SH-SY5Y (cell line): ENCODE measurements at regions not wholly inside any gene's neighbourhood (a gene's known extent, or its start where the extent isn't known, plus 50 kb on each side); places are given as distances from the start of the nearest gene placed in this dataset.

Source experiments
- GATA2 ChIP-seq: IDR thresholded peaks from 2 replicates; pipeline ENCODE4 v1.6.1; 2011; ENCODE audit warnings: mild to moderate bottlenecking, low read depth, low read length
- GATA3 ChIP-seq: IDR thresholded peaks from 2 replicates; pipeline ENCODE4 v1.6.1; 2011; ENCODE audit warnings: low read depth, mild to moderate bottlenecking, low read length, moderate library complexity

DNA sequence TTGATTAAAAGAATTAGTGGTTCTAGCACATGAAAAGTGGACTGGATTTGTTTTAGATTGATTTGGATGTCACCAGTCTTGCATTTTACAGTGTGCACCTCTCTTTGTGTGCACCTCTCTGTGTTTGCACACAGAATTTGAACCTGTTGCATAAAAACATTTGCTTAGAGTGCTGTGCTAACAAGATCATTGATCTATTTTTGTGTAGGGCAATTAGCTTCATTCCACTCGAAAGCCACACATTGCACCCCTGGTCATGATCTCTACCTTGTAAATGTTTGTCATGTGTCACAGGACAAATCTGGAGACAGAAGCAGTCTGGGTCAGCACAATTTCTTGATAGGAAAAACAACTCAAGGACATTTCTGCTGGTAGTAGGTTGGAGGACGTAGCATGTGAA lies 258.7 kb upstream of the LINC00305 start:
- TF ChIP-seq GATA2 (no peak), GATA3 (no peak)

DNA sequence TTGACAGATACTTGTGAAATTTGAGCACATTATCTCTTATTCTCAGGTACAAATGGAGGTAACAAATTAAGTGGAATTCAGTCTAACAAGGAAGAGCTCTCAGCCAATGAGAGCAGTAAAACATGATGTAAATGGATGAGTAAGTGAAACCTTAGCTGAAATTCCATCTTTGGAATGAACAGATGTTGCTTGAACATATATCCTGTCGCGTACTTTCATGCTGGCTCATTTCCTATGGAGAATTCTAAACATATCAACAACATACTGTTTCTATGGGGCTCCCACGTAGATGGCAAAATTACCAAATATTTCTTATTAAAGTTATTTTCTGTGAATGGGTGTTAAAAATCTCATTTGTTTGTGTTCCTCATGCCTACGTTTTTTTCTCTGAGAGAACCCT lies 256.3 kb upstream of the LINC00305 start:
- TF ChIP-seq GATA2, result no peak
- no peak for TF ChIP-seq GATA3

- no peak for TF ChIP-seq GATA2
- no peak for TF ChIP-seq GATA3
Observed at GRCh38 chr18:64403784-64404503, 255.1 kb upstream of the LINC00305 start.

DNA sequence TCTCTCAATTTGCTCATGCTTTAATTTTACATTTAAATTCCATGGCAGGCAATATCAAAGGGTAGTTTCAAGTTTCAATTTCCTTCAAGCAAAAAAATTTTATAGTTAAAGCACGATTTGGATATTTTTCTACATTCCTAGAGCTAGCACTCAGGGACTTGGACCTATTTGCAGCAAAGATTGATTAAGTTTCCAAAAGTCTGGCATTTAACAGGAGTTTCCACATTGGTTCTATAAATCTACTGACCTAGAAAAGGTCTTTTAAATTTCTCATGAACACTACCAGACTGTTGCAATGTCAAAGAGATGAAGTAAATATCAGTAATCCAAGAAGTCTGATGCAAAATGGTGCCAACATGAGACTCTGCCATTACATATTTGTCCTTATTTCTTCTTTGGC lies 253.7 kb upstream of the LINC00305 start:
- TF ChIP-seq GATA3 (no peak), GATA2 (no peak)

GRCh38 chr18:64401268-64402060 lies 252.6 kb upstream of the LINC00305 start:
- TF ChIP-seq GATA3 (no peak), GATA2 (no peak)

GRCh38 chr18:64399566-64399965 lies 250.7 kb upstream of the LINC00305 start:
- no peak for TF ChIP-seq GATA3
- TF ChIP-seq GATA2, result no peak

DNA sequence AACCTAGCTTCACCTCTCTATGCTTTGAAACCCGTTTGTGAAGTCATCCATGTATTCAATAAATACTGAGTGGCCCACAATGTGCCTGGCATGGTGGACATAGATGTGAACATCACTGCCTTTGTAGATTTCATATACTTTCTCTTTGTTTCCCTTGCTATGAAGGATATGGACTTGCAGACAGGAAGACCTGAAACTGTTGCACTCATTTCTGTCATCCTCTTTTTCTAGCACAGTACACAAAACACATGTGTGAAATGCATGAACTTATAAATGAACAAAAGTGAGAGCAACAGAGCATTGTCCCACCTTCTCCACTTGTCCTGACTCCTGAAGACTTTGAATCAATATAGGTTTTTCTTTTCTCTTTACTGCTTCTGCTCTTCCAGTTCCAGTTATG lies 249.4 kb upstream of the LINC00305 start:
- TF ChIP-seq GATA2 (no peak), GATA3 (no peak)

DNA sequence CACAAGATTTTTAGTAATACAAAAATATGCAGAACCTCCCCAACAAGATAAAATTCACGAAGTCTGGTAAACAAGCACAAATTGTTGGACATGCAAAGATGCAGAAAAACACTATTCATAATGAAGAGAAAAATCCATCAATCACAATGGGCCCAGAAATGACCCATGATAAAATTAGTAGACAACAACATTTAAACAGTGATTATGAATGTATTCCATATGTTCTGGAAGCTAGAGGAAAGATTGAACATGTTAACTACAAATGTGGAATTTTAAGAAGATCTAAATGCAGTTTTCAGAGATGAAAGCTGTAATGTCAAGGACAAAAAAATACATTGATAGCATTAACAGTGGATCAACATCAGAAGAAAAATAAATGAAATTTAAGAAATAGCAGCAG lies 243.3 kb upstream of the LINC00305 start:
- no peak for TF ChIP-seq GATA3
- no peak for TF ChIP-seq GATA2

DNA sequence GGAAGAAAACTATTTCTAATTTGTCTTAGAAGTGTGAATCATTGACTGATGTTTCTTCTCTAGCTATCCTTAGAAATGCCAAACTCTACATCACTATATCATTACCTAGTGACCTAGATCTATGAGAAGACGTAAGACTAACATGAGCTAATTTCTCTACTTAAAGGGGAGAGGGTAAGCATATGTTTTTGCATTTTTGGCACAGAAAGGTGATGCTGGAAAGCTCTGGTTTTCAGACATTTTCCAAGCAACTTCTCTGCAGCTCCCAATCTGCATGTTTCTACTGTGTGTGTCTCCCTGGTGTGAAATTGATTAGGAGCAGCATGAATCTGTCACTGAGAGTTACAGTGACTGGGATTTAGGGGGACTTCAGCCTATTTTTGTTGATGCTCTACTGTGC lies 235.2 kb upstream of the LINC00305 start:
- TF ChIP-seq GATA2 (no peak), GATA3 (no peak)

- no peak for TF ChIP-seq GATA2
Observed at GRCh38 chr18:64380117-64380516, 231.2 kb upstream of the LINC00305 start.

DNA sequence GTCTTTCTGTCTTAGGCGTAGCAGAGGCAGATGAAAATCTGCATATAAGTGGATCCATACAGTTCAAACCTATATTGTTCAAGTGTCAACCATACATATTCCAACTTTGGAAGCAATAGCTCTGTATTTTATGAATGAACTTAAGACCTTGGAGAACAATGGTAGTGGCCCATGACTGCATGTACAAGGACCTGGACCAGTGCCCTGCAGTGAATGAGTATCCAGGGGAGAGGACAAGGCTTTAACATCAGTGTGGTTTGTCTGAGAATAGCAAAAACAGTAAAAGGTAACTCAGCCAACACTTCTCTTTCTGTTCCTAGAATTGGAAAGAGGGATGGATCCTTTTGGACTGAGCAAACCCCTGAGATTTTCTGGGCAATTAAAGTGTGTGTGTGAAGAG lies 230.8 kb upstream of the LINC00305 start:
- TF ChIP-seq GATA3, result no peak
- no peak for TF ChIP-seq GATA2

DNA sequence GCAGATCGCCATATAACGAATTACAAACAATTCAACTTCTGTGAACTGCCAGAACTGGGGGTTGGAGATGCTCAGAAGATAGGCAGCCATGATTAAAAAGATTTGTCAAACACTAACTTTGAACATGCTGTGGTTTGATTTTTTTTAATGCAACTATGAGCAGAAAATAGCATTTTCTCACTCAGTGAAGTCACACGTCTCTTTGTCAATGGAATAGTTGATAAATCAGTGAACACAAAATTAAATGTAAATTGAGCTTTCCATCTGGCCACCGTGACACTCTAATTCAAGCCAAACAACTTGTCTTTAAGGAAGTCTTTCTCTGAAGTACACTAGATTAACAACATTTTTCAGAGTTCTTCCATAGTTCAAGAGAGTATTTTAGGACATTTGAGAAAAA lies 228.6 kb upstream of the LINC00305 start:
- TF ChIP-seq GATA2, result no peak
- TF ChIP-seq GATA3, result no peak

DNA sequence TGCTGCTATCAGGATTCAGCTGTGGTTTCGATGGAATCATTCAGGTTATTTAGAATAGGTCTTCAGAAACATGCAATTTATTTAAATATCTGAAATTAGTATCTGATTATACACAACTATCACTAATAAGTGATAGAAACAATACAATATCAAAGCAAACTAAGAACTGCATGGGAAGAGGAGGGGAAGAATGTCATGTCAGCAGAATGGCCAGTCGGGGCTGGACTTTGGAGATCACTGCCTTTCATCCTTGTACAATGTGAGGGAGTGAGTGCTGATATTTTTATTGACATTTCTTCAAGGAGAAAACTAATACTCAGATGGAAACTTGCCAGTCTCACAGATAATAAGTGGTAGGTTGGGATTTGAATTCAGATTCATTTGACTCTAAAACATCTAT lies 224.0 kb upstream of the LINC00305 start:
- no peak for TF ChIP-seq GATA3
- no peak for TF ChIP-seq GATA2

GRCh38 chr18:64365106-64365505 lies 216.2 kb upstream of the LINC00305 start:
- TF ChIP-seq GATA3 (no peak), GATA2 (no peak)

DNA sequence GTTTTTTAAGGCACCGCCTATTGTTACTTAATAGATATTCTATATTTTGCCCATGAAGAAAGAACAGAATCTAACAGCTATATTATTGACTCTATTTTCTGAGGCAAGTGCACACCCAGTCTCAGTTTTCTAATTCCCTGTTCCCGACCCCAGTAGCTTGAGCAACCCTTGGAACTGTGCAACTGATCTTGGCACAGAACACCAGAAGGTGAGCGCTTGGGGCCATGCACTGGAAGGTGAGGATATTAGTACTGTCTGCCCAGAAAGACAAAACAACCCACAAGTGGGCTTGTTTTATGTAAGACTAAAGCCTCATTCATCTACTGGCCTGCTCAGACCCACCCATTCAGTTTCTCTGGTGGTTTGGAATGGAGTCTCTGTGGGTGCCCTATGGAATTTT lies 188.8 kb upstream of the LINC00305 start:
- no peak for TF ChIP-seq GATA2
- TF ChIP-seq GATA3, result no peak
